T1000 (cell line): ENCODE measurements at regions not wholly inside any gene's neighbourhood (a gene's known extent, or its start where the extent isn't known, plus 50 kb on each side); places are given as distances from the start of the nearest gene placed in this dataset.

Experiments used
- DNase-seq: peaks from one replicate; lab custom pipeline; 2025; ENCODE audit warnings: mixed read lengths; lab: John Stamatoyannopoulos, UW

DNA sequence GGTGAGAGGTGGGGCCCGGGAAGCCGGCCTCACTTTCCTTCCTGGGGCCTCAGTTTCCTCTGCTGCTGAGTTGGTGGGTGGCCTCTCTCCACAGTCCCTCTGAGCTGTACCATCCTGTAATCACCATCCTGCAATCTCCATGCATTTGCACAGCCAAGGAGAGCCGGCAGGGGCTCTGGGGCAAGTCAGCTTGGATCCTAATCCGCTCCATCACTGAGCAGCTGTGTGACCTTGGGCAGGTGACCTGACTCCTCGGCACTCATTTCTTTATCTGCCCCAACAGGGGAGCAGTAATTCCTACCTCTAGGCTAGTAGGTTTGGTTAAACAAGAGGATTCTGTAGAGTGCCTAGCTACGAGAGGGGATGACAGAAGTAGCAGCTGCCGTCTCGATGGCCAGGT is 88.2 kb upstream of the ZNF618 start:
- no peak for DNase-seq

DNA sequence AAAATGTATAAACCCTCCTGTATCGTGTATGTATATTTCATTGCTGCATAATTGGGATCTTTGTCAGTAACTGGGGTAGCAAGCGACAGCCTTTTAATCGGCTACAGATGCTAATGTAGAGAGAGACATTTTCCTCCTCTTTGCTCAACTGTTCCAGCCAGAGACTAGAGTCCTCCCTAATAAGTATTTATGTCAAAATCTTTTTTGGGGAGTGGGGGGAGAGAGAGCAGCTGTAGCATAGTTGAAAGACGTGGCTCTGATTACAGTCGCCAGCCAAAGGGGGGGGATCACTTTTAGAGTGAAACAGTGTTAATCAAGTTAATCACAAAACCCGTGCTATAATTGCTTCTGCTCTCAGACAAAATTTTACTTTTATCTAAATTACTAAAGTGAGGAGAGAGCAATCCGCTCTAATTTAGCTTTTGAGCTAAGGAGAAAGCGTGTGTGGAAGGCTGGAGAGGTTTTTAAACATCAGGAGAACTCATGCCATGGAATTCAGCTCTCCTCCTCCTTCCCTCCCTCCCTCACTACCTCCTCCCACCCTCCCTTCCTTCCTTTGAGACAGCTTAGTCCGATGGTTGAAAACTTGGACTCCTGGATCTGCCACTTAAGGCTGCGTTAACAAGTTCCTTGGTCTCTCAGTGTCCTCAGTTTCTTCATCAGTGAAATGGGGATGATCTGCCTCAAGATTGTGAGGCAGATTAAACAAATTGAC is 87.3 kb upstream of the ZNF618 start:
- no peak for DNase-seq

DNA sequence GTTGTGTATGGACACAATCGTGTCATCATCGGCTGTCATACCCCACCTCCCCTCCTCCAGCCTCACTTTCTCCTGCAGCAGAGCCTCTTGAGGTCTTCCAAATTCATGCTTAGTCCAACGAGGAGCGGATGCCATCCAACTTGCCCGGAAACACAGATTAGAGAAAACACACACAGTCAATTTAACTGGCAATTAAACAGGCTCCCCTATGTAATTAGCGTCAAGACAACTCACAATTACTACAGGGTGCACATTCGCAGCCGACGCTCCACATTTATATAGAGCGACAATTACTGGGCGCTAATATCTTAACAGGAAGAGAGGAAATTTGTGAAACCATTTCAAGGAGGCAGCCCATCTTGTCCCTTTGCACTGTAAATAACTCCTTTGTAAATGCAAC is 86.0 kb upstream of the ZNF618 start:
- no peak for DNase-seq

DNA sequence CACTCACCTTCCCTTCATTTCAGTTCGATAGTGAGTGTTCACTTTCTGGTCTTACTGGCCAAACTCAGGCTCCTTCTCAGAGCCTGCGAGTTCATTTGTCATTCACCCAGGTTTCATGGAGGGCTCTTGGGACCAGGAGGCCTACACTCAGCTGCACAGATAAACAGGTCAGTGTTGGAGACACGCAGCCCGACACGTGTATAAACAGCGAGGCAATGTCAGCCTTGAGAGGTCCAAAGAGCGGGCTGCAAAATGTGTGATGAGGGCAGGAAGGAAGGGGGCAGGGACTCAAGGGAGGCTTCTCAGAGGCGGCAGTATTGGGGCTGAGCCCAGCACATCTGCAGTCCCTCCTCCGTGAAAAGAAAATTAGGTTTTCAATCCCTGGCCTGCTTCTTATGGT is 82.6 kb upstream of the ZNF618 start:
- no peak for DNase-seq

DNA sequence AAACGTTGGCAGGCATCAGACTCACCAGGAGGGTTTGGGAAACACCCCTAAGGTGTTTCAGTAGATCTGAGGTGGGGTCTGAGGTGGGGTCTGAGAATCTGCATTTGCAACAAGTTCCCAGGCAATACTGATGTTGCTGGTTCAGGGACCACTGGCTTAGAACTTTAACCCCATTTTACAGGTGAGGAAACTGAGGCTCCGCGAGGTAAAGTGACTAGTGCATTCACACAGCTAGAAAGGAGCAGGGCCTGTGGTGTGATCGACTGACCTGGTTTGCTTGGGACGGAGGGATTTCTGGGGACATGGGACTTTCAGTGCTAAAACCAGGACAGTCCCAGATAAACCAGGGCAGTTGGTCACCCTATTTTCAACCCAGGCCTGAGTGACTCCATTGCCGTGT is 81.4 kb upstream of the ZNF618 start:
- DNase-seq = no peak

DNA sequence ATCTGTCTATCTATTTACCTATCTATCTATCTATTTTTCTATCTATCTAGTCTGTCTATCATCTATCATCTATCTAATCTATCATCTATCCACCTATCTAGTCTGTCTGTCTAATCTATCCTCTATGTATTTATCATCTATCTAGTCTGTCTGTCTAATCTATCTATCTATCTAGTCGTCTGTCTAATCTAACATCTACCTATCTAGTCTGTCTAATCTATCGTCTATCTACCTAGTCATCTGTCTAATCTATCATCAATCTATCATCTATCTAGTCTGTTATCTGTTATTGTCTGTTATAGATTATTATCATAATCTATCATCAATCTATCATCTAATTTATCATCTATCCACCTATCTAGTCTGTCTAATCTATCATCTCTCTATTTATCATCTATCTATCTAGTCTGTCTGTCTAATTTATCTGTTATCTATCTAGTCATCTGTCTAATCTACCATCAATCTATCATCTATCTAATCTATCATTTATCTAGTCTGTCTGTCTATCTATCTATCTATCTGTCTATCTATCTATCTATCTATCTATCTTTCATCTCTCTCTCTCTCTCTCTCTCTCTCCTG is 80.2 kb upstream of the ZNF618 start:
- DNase-seq = no peak

DNA sequence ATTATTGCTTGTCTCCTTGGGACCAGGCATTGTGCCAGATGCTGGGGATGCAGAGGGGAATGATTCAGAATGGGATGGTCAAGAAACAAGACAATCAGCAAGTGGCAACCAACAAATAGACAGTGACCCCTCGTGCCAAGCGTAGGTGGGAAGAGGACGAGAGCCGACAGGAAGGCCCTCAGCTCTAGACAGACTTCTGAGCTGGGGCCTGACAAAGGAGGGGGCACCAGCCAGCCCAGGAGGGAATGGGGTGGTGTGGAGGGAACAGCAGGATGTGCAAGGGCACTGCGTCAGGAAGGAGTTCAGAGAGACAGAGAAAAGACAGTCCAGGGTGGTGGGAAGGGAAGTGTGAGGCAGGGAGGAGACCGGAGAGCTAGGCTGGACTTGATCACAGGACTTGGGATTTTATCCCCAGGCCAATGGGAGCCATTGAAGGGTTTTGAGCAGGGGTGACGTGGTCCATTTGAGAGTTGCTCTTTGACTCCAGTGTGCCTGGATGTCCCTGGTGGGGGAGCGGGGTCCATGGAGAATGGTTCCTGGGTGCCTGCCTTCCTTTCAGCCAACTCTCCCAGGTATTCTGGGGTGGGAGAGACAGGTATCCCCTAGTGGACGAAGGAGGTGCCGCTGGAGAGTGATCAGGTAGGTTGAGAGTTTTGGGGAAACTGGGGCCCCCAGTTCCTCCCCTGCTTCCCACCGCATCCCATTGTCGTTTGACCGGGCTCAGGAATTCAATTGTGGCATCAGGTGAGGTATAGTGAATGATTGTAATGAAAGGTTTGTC is 79.3 kb upstream of the ZNF618 start:
- DNase-seq = no peak

DNA sequence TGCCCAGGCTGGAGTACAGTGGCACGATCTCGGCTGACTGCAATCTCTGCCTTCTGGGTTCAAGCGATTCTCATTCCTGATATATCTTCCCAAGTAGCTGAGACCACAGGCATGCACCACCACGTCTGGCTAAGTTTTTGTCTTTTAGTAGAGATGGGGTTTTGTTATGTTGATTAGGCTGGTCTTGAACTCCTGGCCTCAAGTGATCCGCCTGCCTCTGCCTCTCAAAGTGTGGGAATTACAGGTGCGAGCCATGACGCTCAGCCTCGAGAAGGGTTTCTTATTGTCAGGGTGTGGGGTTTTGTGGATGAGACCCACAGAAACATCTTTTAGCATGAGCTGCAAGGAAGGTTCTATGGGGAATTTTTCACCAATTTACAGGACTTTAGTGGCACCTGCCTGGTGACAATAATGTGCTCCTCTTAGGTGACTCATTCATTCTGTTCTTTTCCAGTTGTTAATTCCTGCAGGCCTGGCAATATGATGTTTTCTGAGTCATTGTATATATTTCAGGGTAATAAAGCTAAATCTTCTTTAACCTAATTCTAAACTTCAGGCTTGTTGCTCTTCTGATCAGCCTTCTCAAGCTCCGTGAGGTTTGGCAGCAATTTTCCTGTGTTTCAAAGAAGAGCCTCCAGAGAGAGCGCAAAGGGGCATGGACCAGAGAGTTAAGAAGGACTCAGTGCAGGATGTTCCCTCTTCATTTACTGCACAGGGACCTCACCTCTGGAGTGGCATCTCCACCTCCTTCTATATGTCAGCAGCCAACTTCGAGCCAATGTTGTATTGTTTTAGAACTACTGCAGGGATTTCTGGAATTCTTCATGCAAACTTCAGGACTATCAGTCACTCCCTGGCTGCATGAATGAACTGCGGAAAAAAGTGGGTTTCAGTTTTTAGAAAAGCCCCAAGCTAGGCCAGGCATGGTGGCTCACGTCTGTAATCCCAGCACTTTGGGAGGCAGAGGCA is 77.8 kb upstream of the ZNF618 start:
- no peak for DNase-seq

DNA sequence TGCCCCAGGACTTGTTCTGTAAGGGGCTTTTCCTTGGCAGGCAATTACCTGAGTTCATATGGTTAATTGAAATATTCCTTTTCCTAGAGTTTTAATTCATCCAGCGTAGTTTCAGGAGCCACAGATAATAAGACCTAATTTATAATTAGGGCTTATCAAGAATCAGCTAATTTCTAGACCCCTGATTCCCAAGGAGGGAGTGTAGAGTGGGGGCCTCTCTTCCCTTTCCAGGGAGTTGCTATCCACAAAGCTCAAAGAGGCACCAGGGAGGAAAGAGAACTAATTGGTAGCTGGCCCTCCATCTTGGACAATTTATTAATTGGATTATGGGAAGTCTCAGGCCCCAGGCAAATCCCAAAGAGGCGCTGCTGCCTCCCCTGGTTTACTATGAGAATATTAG is 75.8 kb upstream of the ZNF618 start:
- DNase-seq = no peak

DNA sequence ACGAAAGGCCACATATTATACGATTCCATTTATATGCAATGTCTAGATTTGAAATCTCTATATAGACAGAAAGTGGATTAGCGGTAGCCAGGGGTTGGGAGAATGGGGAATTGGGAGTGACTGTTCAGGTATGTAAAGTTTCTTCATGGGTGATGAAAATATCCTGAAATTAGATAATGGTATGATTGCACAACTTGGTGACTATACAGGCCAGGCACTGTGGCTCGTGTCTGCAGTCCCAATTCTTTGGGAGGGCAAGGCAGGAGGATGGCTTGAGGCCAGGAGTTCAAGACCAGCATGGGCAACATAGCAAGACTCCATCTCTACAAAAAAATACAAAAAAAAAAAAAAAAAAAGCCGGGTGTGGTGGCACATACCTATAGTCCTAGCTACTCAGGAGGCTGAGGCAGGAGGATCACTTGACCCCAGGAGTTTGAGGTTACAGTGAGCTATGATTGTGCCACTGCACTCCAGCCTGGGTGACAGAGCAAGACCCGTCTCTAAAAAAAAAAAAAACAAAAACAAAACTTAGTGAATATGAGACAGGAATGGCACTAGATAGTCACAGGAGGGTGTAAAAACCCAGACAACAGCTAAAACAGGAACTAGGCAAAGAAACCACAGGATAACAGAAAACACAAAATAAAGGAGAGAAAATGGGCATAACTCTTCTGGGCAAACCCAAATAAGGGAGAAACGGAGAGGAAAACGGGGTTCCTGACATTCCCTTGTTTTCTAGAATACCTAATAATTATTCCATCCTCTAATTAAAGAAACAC is 72.1 kb upstream of the ZNF618 start:
- DNase-seq = no peak

DNA sequence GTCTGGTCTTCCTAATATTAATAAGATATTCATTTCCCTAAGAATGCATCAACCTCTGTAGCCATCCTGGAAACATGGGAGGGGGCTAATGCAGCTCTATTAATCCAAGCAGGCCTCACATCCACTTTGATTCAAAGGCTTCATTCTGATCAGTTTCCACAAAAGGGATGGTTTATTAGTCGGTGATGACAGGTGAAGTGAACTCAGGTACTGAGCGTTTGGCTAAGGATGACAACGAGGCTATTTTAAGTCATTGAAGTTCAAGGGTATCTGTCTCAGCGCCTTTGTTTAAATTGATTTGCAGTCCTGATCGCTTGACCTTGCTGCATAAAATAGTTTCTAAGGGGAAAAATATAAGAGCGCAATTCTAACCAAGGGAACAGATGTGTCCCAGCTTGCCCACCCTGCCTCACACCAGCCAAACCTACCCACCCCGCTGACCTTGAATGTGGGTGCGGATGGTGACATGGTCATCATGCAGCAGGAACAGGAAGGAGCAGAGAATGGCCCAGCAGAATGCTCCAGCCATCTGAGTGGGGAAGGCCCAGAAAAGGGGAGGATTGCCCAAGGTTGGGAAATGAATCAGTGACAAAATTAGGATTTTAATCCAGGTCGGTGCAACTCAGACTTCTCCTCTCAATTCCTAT is 70.5 kb upstream of the ZNF618 start:
- no peak for DNase-seq

DNA sequence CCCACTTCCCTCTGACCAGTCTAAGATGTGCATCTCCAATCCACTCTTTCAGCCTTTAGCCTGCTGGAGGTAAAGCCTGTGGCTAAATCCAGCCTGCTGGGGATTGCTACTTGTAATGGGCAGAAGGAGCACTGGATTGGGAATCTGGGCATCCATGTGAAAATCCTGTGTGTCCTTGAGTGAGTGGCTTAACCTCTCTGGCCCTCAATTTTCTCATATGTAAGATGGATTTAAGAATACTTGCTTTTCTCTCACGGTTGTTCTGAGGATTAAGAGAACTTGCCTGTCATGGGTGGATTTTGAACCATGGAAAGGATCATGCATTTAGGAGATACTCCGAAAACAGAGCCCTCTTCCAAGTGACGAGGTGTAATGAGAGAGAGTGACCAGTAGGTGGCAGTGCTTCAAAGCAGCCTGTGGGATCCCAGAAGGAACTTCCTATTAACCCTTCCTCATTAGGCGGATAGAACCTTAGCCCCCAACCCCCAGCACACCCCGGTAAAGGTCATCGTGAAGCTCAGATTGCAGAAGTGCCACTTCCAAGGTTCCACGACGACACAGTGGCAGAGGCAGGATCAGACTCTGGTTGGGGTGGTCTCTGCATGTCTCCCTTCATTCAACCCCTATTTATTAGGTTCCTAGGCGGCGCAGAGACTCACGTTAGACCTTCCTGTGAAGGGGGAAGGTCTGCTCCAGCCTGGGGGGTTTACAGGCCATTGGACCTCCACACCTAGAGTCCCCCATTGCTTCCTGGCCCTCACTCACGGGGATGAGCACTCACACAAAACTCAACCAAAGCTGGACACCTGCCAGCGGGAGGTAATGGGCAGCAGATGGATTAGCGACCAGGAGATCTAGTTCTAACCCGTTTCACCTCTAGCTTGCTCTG is 68.7 kb upstream of the ZNF618 start:
- peak; percentile 36 for DNase-seq

DNA sequence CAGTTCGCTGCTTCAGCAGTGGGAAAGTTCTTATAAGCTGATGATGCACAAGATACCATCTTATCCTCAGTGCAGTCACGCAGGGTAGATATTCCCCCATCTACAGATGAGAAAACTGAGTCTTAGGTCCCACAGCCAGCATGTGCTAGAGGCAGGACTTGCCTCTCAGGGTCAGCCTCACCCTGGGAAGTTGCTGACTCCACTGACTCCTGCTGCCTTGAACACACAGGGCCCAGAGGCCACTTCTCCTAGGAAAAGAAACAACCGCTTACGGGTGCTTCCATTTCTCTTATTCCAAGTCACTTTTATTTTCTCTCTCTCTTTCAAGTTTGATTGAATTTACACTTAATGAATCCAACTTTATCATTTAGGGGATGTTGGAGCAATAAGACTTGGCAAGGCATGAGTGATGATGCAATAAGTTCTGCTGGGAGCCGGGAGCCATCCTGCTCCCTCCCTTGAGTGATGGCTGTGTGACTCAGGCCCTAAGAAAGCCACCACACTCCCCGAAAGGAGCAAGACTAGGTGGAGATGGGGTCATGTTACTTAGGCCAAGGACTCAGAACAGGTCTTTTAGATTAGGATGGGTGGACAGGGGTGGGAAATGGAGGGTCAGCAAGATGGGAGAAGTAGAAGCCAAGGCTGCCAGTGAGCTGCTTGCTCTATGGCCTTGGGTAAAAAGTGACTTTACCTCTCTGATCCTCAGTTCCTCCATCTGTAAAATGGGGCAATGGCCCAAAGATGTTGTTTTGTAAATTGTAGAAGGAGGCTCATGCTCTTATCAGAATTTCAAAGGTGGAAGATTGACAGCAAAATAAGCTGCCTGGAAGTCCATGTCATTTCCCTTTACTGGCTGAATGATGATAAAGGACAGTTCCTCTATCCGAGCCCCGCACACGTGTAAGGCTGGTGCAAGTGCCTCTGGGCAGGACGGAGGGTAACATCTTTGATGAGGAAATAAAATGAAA is 67.4 kb upstream of the ZNF618 start:
- peak; percentile 13 for DNase-seq

DNA sequence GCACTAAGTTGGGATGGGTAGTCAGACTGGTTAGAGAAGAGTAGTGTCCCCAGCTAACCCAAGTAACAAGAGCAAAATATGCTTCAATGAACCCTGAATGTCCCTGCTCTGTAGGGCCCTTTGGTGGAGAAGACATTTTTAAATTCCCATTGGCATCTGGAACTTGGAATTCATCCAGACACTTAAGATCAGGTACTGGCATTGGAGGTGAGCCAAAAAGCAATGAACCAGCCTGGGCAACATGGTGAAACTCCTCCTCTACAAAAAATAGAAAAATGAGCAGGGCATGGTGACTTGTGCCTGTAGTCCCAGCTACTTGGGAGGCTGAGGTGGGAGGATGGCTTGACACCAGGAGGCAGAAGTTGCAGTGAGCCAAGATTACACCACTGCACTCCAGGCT is 58.9 kb upstream of the ZNF618 start:
- no peak for DNase-seq

DNA sequence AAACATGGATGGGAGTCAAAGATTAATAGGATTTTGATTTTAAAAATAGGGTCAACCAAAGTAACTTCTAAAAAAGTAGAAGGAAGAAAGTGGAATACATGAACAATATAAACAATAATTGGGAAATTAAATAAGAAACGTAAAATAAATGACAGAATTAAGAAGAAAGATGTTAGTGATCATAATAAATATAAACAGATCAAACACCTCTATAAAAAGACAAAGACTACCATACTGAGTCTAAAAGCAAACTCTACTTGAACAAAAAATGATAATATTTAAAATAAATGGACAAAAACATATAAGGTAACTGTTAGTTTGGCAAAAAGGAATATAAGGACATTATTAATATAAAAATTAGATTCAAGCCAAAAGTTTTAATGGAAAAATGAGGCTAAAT is 57.7 kb upstream of the ZNF618 start:
- DNase-seq = no peak

DNA sequence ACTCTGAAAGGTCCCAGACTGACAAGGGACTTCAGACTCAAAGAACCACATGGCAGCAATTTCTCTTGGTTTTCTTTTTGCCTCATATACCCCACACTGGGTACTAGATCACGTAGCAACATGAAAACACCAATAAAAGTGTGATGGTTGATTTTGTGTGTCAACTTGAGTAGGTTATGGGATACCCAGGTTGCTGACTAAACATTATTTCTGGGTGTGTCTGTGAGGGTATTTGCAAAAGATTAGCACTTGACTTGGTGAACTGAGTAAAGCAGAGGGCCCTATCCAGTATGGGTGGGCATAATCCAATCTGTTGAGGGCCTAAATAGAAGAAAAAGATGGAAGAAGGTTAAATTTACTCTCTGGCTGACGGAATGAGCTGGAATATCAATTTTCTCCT is 53.8 kb upstream of the ZNF618 start:
- DNase-seq = no peak

DNA sequence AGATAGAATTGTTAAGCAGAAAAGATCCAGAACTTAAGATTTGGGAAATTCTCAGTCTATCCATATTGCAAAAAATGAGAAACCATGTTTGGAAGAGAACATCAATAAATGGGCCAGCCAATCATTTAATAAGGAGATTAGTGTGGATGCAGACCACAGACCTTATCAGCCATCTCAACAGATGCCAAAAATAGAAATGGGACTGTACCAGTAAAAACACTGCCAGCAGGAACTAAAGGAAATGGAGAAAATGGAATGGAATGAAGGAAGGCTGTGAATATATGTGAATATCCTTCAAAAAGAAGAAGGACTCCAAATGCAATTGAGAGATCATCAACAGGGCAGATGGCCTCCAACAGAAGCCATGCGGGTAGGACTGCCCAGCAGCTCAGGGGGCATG is 52.7 kb upstream of the ZNF618 start:
- DNase-seq = no peak
